NCI-H460 (cell line): ENCODE measurements at regions not wholly inside any gene's neighbourhood (a gene's known extent, or its start where the extent isn't known, plus 50 kb on each side); places are given as distances from the start of the nearest gene placed in this dataset.
"Not testable (repeated sequence)": the region's sequence is repeated elsewhere in the genome, so short reads cannot be mapped to it uniquely, and the experiment has no call there.

ENCODE experiments used
- DNase-seq: peaks from one replicate; pipeline ENCODE4 v3.0.0-alpha.2; 2016; ENCODE audit warnings: low read depth; ENCODE audit errors: extremely low read depth

DNA sequence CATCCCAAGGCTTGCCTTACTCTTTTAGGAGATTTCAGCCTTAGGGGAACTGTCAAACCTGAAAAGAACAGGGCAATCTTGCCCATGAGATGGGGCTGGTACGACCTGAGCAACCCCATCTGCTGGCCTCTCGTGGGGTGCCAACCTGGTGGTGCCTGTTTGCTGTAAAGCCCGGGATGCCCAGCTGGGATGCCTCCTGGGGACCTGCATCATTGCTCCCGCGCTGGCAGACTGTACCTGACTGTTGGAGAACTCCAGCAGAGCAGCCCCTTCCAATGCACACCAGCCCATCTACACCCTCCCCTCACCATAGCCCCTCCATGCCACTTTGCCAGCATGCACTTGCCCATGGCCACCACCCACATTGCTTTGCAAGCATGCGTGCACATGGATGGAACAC, 335.7 kb downstream of the RPS29 start:
- no peak for DNase-seq

DNA sequence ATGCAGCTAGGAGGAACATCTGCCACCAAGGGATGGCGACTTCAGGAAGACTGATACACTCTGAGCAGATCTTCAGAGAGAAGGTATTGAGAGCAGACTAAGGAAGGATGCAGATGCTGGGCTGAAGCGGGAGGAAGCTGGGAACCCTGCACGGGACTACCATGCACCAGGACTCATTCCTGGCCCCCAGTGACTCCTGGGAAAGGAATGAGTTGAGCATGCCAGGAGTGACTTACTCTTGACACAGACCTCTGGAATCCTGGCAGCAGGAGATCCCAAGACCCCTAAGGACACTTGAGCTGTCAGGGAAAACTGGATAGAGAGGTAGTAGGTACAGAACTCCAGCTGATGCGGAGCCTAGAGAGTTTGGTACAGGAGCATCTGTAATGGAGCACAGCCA, 336.1 kb downstream of the RPS29 start:
- no peak for DNase-seq

DNA sequence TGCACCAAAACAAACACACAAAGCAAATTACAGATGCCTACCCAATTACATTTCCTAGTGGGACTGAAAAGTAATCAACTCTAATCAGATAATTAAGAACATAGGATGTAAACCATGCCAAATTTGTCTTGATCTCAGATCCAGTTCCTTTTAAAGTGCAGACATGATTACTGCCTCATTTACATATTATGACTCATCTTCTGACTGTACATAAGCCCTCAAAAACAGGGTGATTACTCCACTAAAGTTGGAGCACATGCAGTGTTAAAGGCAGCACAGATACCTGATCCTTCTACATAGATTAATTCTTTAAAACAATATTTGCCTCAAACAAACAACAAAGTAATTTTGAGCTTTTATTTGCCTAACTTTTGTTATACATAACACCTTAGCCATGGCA, 337.2 kb downstream of the RPS29 start:
- no peak for DNase-seq

DNA sequence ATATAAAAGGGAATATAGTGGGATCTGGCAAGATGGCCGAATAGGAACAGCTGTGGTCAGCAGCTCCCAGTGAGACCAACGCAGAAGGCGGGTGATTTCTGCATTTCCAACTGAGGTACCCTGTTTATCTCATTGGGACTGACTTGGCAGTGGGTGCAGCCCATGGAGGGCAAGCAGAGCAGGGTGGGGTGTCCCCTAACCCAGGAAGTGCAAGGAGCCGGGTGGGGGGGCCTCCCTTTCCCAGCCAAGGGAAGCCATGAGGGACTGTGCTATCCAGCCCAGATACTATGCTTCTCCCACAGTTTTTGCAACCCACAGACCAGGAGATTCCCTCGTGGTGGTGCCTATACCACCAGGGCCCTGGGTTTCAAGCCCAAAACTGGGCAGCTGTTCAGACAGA, 342.4 kb downstream of the RPS29 start:
- DNase-seq = not testable (repeated sequence)

DNA sequence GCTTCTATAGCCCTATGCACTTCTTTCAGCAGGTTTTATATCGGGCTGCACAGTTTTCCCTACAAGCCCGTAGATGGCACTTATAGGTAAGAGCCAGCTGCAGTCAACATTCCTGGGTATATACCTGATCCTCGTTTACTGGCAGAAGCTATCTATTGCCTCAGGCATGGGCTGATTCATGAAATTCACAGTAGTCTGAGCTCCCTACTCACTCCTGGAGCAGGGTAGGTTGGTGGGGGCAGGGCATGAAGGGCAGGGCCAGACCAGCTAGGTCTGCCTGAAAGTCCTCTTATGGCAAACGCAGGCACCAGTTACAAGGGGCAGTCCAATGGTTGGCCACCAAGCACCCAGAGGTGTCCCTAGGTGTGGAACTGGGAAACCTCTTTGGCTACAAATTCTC, 345.8 kb downstream of the RPS29 start:
- no peak for DNase-seq

DNA sequence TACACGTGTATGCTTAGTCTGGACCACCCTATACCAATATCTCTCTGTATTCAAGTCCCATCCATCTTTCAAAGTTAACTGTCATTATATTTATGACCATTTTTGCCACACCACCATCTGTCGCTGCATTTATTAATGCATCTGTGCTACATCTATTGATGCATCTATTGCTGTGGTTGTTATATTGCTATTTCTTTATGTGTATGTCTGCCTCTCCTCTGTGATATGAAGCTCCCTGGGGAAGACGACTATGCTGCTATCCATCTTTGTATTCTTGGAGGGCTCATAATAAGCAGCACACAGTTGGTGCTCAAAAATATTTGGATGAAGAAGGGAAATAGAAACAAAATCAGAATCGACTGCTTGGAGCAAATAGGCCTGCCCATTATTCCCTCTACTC, 357.6 kb downstream of the RPS29 start:
- no peak for DNase-seq

DNA sequence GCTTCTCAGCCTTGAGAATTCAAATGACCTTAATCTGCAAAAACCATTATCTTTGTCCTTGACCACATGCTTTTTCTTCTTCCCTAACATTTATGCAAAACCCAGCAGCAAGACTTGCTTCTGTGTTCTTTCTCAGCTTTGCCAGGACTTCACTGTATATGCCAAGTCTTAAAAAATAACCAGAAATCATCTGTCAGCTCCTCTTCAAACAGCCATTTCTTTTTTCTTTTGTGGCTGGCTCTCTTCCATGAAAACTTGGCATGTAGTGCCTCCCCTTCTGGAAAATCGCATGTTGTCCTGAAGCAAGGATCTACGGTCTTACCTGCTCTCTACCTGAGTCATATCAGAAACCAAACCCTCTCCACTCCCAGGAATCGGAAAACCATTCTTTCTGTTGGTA, 364.9 kb downstream of the RPS29 start:
- no peak for DNase-seq

DNA sequence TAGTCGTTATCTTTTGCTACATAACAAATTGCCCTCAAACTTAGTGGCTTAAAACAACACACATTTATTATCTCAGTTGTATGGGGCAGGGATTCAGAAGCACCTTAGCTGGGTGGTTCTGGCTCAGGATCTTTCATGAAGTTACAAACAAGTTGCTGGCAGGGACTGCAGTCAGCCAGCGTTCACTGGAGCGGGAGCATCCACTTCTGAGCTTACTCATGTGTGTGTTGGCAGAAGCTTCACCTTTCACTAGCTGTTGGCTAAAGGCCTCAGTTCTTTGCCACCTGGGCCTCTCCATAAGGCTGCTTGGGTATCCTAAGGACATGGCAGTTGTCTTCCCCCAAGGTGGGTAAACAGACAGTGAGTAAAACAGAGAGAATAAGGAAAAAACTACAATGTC, 365.7 kb downstream of the RPS29 start:
- DNase-seq = no peak

DNA sequence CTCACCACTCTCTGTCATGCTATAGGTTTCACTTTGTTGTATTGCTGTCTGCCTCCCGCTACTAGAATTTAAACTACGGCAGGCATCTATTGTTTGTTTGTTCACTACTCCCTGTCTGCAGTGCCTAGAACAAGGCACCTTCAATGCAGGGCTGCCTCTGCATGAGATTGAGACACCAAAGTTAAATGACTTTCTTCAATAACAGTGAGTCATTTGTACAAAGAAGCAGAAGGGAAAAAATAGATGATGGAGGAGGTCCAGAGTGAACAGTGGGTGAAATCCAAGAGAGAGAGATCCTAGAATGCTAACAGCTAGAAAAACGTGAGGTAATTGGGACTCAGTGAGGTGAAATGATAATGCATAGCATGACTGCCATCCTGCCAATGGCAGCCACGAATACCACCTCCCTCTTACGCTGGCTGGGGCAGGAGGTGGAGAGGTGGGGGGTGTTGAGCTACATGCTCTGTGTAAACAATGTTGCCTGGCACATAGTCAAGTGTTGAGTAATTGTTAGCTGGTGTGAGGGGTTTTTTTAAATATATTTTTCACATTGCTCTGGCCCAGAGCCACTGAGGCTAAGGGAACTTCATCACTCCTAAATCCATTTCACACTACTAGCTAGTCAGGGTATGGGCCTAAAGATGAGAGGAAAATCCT, 367.6 kb downstream of the RPS29 start:
- DNase-seq = no peak

DNA sequence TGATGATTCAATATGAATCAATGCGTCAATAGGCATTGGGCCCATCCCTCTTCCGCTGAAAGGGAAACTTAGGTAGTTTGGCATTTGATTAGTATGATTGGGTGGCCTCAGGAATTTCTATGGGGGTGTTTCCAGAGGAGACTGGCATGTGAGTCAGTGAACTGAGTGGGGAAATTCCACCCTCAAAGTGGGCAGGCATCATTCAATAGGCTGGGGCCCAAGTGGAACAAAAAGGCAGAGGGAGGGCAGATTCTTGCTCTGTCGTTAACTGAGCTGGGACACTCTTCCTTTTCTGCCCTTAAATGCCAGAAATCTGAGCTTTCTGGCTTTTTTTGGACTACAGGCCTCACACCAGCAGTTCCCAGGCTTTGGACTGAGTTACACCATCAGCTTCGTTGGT, 373.5 kb downstream of the RPS29 start:
- no peak for DNase-seq

DNA sequence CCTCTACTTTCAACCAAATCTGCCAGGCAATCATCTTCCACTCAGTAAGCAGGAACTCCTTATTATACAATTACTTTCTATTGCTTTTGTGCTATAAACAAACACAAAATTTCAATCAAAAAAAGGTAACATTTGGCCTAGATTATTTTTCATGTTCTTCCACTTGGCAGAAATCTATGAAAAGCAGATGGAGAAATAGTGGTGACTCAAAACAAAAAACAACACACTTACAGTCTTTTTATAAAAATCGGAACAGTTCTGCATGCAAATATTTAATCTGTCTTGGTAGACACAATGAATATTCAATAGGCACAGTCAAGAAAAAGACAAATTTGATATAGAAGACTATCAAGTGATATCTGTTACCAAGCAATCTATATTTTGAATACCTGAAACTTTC, 376.8 kb downstream of the RPS29 start:
- DNase-seq = no peak

DNA sequence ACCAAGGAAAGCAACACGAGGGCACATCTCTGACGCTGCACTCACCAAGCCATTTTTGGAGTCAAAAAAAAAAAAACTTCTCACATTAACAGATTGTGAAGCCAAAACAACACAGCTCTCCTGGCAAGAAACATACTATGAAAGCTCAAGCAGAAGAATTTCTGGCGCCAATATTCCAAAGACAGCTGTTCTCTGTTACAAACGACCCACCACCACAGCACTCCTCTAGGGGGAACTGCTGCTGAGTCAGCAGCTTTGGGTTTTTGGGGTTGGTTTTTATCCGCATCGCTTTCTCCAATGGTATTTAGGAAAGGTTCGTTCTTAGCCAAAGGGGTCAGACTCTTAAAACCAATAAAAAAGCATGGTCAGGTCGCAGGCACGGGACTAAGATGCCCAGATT, 379.4 kb downstream of the RPS29 start:
- no peak for DNase-seq

DNA sequence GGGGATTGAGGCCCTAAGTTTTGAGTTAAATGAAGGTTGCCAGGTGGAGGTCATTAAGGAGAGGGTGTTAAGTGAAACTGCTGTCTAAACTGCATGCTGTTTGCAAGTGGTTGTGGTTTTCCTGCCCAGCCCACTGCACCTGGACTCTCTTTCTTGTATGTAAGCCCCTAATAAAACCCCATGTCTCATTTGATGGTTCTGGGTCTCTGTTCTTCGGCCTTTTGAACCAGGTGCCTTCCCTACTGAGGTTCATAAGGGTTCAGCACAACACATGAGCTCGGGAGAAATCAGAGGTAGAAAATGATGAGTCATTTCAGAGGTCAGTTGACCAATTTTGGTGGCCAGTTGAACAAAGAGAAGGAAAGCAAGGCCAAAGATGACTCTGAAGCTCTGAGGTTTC, 382.5 kb downstream of the RPS29 start:
- no peak for DNase-seq

DNA sequence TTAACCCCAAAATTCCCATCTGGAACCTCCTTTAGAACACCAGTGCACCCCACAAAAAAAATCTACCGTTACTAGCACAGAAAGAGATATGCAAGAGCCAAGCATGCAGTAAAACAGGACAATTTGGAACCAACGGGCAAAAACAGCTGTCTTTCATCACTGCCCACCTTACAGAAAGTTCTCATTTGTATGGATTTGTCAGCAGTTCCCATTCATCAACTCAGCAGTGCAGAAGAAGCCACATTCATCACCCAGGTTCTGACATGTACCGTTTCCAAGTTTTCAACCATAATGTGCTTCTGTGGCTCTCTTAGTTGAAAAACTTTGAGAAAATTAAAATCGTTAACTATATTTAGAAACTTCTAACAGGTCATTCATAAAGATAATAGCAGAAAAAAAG, 387.0 kb downstream of the RPS29 start:
- no peak for DNase-seq

DNA sequence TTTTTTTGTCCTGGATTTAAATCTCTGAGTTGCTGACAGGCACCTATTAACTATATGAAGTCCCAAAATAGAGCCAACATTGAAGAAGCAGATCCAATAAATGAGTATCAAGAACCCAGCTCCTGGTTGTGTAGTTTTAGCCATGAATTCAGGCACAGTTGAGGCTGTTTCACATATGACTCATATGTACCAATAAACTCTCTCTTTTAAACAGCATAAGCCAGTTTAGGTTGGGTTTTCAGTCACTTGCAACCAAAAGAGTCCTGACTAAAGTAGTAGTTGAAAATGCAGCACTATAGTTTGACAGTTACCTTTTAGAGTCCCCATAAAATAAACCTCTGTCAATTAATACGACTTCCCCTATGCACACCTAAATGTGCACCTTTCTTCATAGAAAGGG, 389.9 kb downstream of the RPS29 start:
- no peak for DNase-seq

DNA sequence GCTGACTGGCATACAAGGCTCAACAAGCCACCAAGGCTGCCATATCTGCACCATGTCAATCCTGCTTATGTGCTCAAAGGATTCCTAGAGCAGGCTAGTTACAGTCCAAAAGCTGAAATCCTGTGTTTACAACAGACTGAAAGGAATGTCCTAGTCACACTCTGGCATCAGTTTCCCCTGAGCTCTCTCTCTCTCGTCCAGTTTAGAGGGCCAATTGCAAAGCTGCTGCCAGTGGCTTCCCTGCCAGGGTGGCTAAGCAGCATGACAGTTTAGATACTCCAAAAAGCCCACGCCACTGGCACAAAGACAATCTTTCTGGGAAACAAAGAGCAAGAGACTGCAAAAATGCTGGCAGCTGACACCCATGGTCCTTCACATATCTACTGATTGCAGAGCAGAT, 392.1 kb downstream of the RPS29 start:
- no peak for DNase-seq

DNA sequence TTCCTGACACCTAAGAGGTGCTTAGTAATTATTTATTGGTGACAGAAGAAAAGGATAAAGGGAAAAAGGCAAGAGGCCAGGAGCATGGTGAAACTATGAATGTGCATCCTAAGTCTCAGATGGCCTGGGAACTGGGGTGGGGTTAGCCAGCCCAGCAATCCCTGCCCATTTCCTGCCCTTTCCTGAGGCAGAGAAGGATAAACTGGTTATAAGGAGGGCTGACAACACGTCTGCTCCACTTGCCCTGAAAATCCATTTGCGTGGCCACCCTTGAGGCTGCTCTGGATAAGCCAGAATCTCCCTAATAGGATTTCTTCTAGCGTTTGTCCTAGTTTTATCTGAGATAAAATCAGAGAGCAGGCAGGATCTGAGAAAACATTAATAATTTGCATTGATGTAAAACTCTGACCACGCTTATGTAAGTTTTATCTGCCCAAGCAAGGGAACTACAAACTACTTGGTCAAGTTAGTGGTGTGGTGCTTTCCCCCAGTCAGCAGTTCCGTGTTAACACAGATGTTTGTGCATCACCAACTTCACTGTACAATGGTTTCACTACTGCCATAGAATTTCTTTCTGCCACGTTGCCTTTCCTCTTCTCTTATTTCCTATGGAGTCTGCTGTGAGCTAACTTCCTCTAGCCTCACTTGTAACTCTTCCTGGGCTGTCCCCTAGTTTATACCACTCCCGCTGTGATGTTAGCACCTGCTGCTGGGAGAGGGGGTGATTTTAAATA, 392.7 kb downstream of the RPS29 start:
- no peak for DNase-seq

DNA sequence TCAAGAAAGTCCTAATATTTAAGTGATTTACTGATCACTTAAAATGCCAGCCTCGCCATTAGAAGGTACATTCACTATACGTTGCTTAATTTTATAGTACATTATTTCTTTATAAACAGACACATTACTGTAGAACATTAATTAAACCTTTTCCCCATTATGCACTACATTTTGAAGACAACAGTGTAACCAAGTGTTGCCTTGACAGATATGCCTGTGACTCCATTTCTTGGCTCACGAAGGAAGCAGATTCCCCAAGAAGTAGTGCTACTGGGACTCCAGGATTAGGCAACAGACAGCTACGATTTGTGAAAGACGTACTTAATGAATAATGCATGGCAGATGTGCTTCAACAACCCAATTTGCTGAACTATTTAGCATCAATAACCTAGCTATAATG, 394.8 kb downstream of the RPS29 start:
- no peak for DNase-seq

DNA sequence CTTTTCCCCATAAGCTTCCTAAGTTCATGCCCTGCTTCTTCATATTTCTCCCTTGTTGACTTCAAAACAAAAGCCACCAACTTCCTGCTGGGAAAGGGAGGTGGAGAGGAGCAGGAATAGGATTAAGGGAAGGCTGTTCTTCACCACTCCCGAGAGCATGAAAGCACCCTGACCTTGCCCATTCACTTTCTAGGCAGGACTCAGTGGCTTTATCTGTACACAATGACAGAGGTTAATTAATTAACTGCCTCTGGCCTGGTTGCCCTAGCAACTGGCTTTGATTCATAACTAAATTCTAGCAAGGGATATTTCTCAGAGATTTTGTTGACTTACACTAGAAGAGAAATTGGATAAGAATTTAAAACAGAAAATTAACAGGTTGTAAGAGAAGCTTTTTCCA, 396.8 kb downstream of the RPS29 start:
- no peak for DNase-seq

DNA sequence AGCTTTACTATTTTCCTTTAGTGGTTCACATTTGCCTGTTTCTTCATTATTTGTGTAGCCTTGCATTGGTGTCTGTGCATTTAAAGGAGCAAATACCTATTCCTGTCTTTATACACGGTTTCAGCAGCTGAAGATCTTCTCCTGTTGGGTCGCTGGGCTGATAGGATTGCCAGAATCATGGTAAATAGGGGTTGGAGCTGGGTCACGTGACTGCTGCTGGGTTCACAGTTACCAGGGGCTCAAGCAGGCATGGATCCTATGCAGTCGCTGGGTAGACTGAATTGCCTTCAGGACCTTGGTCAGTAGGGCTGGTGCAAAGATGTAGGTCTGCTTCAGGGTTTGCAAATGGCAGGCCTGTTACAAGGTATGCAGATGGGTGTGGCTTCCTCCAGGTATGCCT, 398.4 kb downstream of the RPS29 start:
- DNase-seq = no peak

DNA sequence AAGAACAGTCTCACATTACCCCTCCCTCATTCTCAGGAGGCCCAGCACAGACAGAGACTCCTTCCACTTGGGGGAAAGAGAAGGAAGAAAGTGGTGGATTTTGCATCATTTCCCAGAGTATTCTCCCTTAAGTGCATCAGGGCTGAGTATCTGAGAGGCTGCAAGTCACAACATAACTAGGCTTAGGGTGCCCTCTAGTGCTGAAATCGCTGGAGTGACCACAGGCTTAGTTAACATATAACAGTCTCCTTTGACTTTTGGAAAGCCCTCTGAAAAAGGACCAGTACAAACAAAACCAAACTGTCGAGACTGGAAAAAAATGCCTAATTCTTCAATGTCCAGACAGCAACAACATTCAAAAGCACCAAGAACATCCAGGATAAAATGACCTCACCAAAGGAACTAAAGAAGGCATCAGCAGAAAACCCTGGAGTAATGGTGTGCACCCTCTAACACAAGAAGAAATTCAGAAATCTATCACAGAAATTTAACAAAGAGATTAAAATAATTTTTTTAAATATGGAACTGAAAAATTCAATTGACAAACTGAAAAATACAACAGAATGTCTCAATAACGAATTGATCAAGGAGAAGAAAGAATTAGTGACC, 412.3 kb downstream of the RPS29 start:
- peak; percentile 57 for DNase-seq

DNA sequence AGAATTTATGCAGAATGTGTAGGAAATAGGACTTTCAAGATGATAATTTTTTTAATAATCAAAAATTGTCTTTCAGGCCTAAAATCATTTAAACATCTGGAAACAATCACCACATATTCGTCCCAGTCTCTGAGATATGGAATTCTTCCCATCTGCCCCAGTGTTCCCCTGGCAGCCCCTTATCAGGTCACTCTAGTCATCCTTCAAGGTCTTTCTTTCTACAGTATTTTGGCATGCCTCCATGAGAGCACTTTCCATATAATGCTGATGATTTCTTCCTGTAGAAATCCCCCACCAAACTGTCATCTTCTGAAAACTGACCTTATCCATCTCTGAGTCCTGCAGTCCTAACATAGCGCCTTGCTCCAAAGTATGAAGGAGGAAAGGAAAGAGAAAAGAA, 422.1 kb downstream of the RPS29 start:
- DNase-seq = no peak
